ENCODE measurements at regions not wholly inside any gene's neighbourhood (a gene's known extent, or its start where the extent isn't known, plus 50 kb on each side); places are given as distances from the start of the nearest gene placed in this dataset.

DNA sequence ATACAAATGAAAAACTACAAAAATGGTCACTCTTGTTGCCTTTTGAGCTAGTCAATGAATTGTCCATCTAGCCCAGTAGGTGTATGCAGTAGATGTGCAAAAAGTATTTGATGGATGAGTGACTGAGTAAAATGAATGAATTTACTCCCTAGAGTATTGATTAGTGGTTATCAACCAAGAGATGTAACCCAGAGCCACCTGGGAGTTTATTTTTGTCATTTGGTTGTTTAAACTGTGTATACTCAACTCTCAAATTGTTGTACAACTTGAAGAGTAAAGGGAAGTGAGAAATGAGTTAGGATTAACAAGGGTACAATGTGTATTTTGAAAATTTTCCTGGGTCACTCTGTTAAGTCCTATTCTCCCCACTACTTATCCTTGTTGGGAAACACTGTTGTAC lies 124.1 kb upstream of the TMCO5A start:
- Histone ChIP-seq H3K4me3 (no peak overlapping the region), H3K9me3 (no peaks in the 10 kb centered on the region), H3K27me3 (no peaks in the 10 kb centered on the region), H3K4me1 (no peaks in the 10 kb centered on the region), H3K36me3 (no peaks in the 10 kb centered on the region), H3K27ac (no peak overlapping the region)
- ATAC-seq (no peak), DNase-seq (no peak)
- intact Hi-C loops (cut with DNase I), result no loop called here
- TF ChIP-seq, protein P1, sequence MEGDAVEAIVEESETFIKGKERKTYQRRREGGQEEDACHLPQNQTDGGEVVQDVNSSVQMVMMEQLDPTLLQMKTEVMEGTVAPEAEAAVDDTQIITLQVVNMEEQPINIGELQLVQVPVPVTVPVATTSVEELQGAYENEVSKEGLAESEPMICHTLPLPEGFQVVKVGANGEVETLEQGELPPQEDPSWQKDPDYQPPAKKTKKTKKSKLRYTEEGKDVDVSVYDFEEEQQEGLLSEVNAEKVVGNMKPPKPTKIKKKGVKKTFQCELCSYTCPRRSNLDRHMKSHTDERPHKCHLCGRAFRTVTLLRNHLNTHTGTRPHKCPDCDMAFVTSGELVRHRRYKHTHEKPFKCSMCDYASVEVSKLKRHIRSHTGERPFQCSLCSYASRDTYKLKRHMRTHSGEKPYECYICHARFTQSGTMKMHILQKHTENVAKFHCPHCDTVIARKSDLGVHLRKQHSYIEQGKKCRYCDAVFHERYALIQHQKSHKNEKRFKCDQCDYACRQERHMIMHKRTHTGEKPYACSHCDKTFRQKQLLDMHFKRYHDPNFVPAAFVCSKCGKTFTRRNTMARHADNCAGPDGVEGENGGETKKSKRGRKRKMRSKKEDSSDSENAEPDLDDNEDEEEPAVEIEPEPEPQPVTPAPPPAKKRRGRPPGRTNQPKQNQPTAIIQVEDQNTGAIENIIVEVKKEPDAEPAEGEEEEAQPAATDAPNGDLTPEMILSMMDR (IDR thresholded peaks at IDR 0.05), result no peak

- TF ChIP-seq, protein P1 (IDR thresholded peaks at IDR 0.05), result no peak
- no peak for ATAC-seq
- Histone ChIP-seq H3K4me1 (no peaks in the 10 kb centered on the region), H3K9me3 (no peaks in the 10 kb centered on the region), H3K27me3 (no peaks in the 10 kb centered on the region), H3K36me3 (no peaks in the 10 kb centered on the region), H3K4me3 (no peak overlapping the region), H3K27ac (no peak overlapping the region)
- no peak for DNase-seq
- intact Hi-C loops (cut with DNase I), result no loop called here
These were observed 121.1 kb upstream of the TMCO5A start for GRCh38 chr15:37813306-37813705.

DNA sequence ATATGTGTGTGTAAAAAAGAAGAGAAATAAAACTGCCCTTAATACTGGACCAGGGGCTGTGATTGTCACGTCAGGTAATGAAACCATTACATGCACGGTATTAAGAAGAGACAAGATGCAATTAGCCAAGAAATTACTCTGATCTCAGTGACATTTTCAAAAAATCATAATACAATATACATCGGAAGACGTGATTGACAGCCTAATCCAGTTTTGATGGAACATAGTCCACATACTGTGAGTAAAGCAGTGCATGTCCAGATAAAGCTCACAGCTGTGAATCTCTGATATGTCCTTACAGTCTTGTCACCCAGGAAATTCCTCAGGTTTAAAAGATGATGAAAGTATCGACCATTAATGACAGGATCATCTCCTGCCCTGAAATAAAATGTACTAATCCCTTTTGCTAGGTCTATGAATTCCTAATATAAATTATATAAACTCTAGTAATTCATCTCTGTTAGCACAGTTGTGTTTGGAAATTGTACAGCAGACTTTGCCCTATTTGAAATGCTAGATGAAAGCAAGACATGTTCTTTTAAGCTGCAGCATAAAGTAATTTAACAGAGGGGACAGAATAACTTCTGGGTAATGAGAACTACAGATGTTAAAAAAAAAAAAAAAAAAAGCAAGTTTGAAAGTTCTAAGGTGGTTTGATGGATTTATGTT lies 119.5 kb upstream of the TMCO5A start:
- no peaks in the 10 kb centered on the region for H3K4me1 ChIP-seq
- H3K36me3 ChIP-seq, result no peaks in the 10 kb centered on the region
- DNase-seq, result no peak
- H3K27ac ChIP-seq, result no peak overlapping the region
- no peak for ATAC-seq
- intact Hi-C loops (cut with DNase I), result no loop called here
- H3K4me3 ChIP-seq, result no peak overlapping the region
- TF ChIP-seq, protein P1 (IDR thresholded peaks at IDR 0.05), result no peak
- H3K9me3 ChIP-seq, result no peaks in the 10 kb centered on the region
- H3K27me3 ChIP-seq, result no peaks in the 10 kb centered on the region

GRCh38 chr15:37818152-37818677 lies 116.2 kb upstream of the TMCO5A start:
- Histone ChIP-seq H3K4me1 (no peaks in the 10 kb centered on the region), H3K4me3 (no peak overlapping the region), H3K9me3 (no peaks in the 10 kb centered on the region), H3K27me3 (no peaks in the 10 kb centered on the region), H3K27ac (no peak overlapping the region), H3K36me3 (no peaks in the 10 kb centered on the region)
- no peak for ATAC-seq
- TF ChIP-seq, protein P1 (IDR thresholded peaks at IDR 0.05), result no peak
- intact Hi-C loops (cut with DNase I), result no loop called here
- no peak for DNase-seq

- H3K36me3 ChIP-seq, result no peaks in the 10 kb centered on the region
- no peaks in the 10 kb centered on the region for H3K4me1 ChIP-seq
- DNase-seq, result no peak
- no peaks in the 10 kb centered on the region for H3K27me3 ChIP-seq
- H3K9me3 ChIP-seq, result no peaks in the 10 kb centered on the region
- no peak overlapping the region for H3K4me3 ChIP-seq
- intact Hi-C loops (cut with DNase I), result no loop called here
- ATAC-seq, result no peak
- H3K27ac ChIP-seq, result no peak overlapping the region
- TF ChIP-seq, protein P1 (IDR thresholded peaks at IDR 0.05), result no peak
These were observed 115.2 kb upstream of the TMCO5A start for GRCh38 chr15:37819191-37819590.

Measured in left lung (tissue), 4 donors.